H1 (cell line): ENCODE measurements at regions not wholly inside any gene's neighbourhood (a gene's known extent, or its start where the extent isn't known, plus 50 kb on each side); places are given as distances from the start of the nearest gene placed in this dataset.

Source experiments
- CTCF ChIA-PET: fragments of 300-600 bp; sonication (Branson Sonifier 250); formaldehyde crosslinking; loops from one replicate; lab custom pipeline; 2021; ENCODE audit not compliant: partially characterized antibody; lab: Charles Lee
- POLR2A ChIA-PET: fragments of 300-600 bp; sonication (Branson Sonifier 250); formaldehyde crosslinking; loops from one replicate; lab custom pipeline; 2021; ENCODE audit warnings: inconsistent platforms; ENCODE audit not compliant: partially characterized antibody; lab: Charles Lee
- DNase-seq, 2 experiments: peaks; one replicate each; pipeline versions ENCODE4 v3.0.0 to v3.0.0-alpha.2; 2010 to 2022; ENCODE audit warnings: low spot score in 2 of 2, low read depth in 1 of 2, mixed read lengths in 1 of 2
- FAIRE-seq: peaks from 2 replicates; lab custom pipeline; 2011; peaks lifted over from hg19 to GRCh38; lab: Jason Lieb, UNC
- H2AFZ ChIP-seq: 2 replicates; pipeline ENCODE4 v1.8.1; 2012; ENCODE audit warnings: low read length, inconsistent platforms
- H2AK5ac ChIP-seq: 2 replicates; pipeline ENCODE4 v1.6.1; 2013; ENCODE audit warnings: low read depth, low read length
- H2BK120ac ChIP-seq: replicated peaks from 2 replicates; pipeline ENCODE3; 2013; ENCODE audit warnings: low read depth, low read length, inconsistent platforms
- H2BK12ac ChIP-seq: 2 replicates; pipeline ENCODE4 v1.6.1; 2013; ENCODE audit warnings: low read depth, low read length
- H2BK15ac ChIP-seq: 2 replicates; pipeline ENCODE4 v1.6.1; 2013; ENCODE audit warnings: low read length
- H2BK20ac ChIP-seq: 2 replicates; pipeline ENCODE4 v1.6.1; 2013; ENCODE audit warnings: low read length
- H2BK5ac ChIP-seq: 2 replicates; pipeline ENCODE4 v1.6.1; 2013; ENCODE audit warnings: low read depth, low read length
- H3K14ac ChIP-seq: 2 replicates; pipeline ENCODE4 v1.6.1; 2013; ENCODE audit warnings: inconsistent platforms; ENCODE audit not compliant: insufficient read length
- H3K18ac ChIP-seq: 2 replicates; pipeline ENCODE4 v1.6.1; 2013; ENCODE audit warnings: low read length; ENCODE audit errors: extremely low read depth
- H3K23ac ChIP-seq: 2 replicates; pipeline ENCODE4 v1.6.1; 2013; ENCODE audit warnings: inconsistent platforms; ENCODE audit not compliant: insufficient read length
- H3K23me2 ChIP-seq: 2 replicates; pipeline ENCODE4 v1.6.1; 2013; ENCODE audit warnings: low read depth, low read length
- H3K27ac ChIP-seq: 2 replicates; pipeline ENCODE4 v1.6.1; 2011; ENCODE audit warnings: low read depth, low read length, inconsistent platforms
- H3K27me3 ChIP-seq, 4 experiments: replicated peaks in 1 of 4; 1 replicate in 1 of 4; 2 replicates in 3 of 4; pipeline versions ENCODE4 v1.6.1 to v1.8.1; 2011 to 2013; ENCODE audit warnings: low read length in 3 of 4, mild to moderate bottlenecking in 3 of 4, inconsistent platforms in 2 of 4, mixed read lengths in 2 of 4, moderate library complexity in 1 of 4; ENCODE audit not compliant: control insufficient read depth in 3 of 4, insufficient read depth in 3 of 4; ENCODE audit errors: extremely low read depth in 1 of 4
- H3K36me3 ChIP-seq, 4 experiments: 2 replicates each; pipeline versions ENCODE4 v1.6.1 to v1.8.1; 2011 to 2013; ENCODE audit warnings: mild to moderate bottlenecking in 4 of 4, low read length in 3 of 4, moderate library complexity in 2 of 4, control low read depth in 1 of 4, inconsistent platforms in 1 of 4; ENCODE audit not compliant: insufficient read depth in 4 of 4, control insufficient read depth in 2 of 4
- H3K4ac ChIP-seq: replicated peaks from 2 replicates; pipeline ENCODE3; 2013; ENCODE audit warnings: low read length, low read depth, mixed read lengths, inconsistent platforms; ENCODE audit not compliant: insufficient read length
- H3K4me1 ChIP-seq, 4 experiments: replicated peaks in 1 of 4; 1 replicate in 1 of 4; 2 replicates in 3 of 4; pipeline versions ENCODE4 v1.6.1 to v1.8.1; 2011 to 2013; ENCODE audit warnings: low read length in 3 of 4, inconsistent platforms in 2 of 4, mixed read lengths in 1 of 4; ENCODE audit not compliant: insufficient read depth in 4 of 4, control insufficient read depth in 3 of 4
- H3K4me2 ChIP-seq, 2 experiments: 2 replicates each; pipeline versions ENCODE4 v1.6.1 to v1.8.1; 2011 to 2013; ENCODE audit warnings: low read depth in 2 of 2, low read length in 2 of 2, control low read depth in 1 of 2, inconsistent platforms in 1 of 2, mild to moderate bottlenecking in 1 of 2; ENCODE audit not compliant: insufficient read depth in 1 of 2
- H3K4me3 ChIP-seq, 4 experiments: fragments of 200-600, 300-600 bp in 1 of 4; sonication (generic), shearing (Covaris generic), sonication (Bioruptor Twin) in 1 of 4; 2 replicates each; pipeline versions ENCODE4 v1.5.1 to v1.8.1; 2011 to 2016; ENCODE audit warnings: low read length in 4 of 4, low read depth in 3 of 4, control low read depth in 2 of 4, inconsistent platforms in 2 of 4, mild to moderate bottlenecking in 2 of 4, mixed read lengths in 1 of 4, moderate library complexity in 1 of 4; ENCODE audit not compliant: insufficient read depth in 2 of 4; ENCODE audit errors: extremely low read depth in 1 of 4
- H3K56ac ChIP-seq: replicated peaks from 2 replicates; pipeline ENCODE3; 2013; ENCODE audit warnings: low read depth, mild to moderate bottlenecking, mixed read lengths, low read length, inconsistent platforms; ENCODE audit not compliant: insufficient read length
- H3K79me1 ChIP-seq: 2 replicates; pipeline ENCODE4 v1.6.1; 2013; ENCODE audit warnings: low read depth, low read length, control low read depth
- H3K79me2 ChIP-seq, 2 experiments: 2 replicates each; pipeline versions ENCODE4 v1.6.1 to v1.8.1; 2012 to 2013; ENCODE audit warnings: low read length in 2 of 2, mild to moderate bottlenecking in 2 of 2, inconsistent platforms in 1 of 2; ENCODE audit not compliant: insufficient read depth in 2 of 2, control insufficient read depth in 1 of 2
- H3K9ac ChIP-seq, 4 experiments: replicated peaks in 1 of 4; 1 replicate in 1 of 4; 2 replicates in 3 of 4; pipeline versions ENCODE4 v1.6.1 to v1.8.1; 2011 to 2013; ENCODE audit warnings: low read depth in 3 of 4, low read length in 3 of 4, control low read depth in 2 of 4, mild to moderate bottlenecking in 2 of 4, moderate library complexity in 2 of 4, inconsistent platforms in 1 of 4; ENCODE audit errors: extremely low read depth in 1 of 4
- H3K9me3 ChIP-seq, 2 experiments: 2 replicates each; pipeline versions ENCODE4 v1.6.1 to v1.8.1; 2012 to 2013; ENCODE audit warnings: mild to moderate bottlenecking in 2 of 2, moderate library complexity in 2 of 2, control low read depth in 1 of 2, inconsistent platforms in 1 of 2, low read depth in 1 of 2, low read length in 1 of 2, mixed read lengths in 1 of 2; ENCODE audit not compliant: insufficient read depth in 2 of 2
- H4K20me1 ChIP-seq, 2 experiments: replicated peaks in 1 of 2; 2 replicates each; pipeline versions ENCODE3 to v1.8.1; 2011 to 2013; ENCODE audit warnings: inconsistent platforms in 2 of 2, low read length in 2 of 2, mild to moderate bottlenecking in 1 of 2; ENCODE audit not compliant: insufficient read depth in 2 of 2, control insufficient read depth in 1 of 2
- H4K5ac ChIP-seq: 2 replicates; pipeline ENCODE4 v1.6.1; 2013; ENCODE audit warnings: low read length, low read depth, mixed read lengths, inconsistent platforms; ENCODE audit not compliant: insufficient read length
- H4K8ac ChIP-seq: 2 replicates; pipeline ENCODE4 v1.8.0; 2013; ENCODE audit warnings: mild to moderate bottlenecking, moderate library complexity, low read length, inconsistent platforms; ENCODE audit not compliant: insufficient read depth; ENCODE audit errors: extremely low read depth
- H4K91ac ChIP-seq: replicated peaks from 2 replicates; pipeline ENCODE3; 2013; ENCODE audit warnings: low read length, mixed read lengths, inconsistent platforms; ENCODE audit not compliant: insufficient read length
- ATF3 ChIP-seq: IDR thresholded peaks from 2 replicates; pipeline ENCODE4 v1.6.1; 2011; ENCODE audit warnings: low read depth, mild to moderate bottlenecking, low read length; ENCODE audit not compliant: insufficient read depth
- CBX5 ChIP-seq: fragments of 300-800, 300-1000 bp; sonication (generic); IDR thresholded peaks from 2 replicates; pipeline ENCODE4 v1.7.1; 2016; ENCODE audit warnings: antibody characterized with exemption, low read length, low read depth
- CREB1 ChIP-seq: IDR thresholded peaks from 2 replicates; pipeline ENCODE4 v1.6.1; 2012; ENCODE audit warnings: inconsistent platforms
- GABPA ChIP-seq: IDR thresholded peaks from 2 replicates; pipeline ENCODE4 v1.6.1; 2011; ENCODE audit warnings: mild to moderate bottlenecking, low read length, moderate library complexity, borderline replicate concordance; ENCODE audit not compliant: insufficient read depth
- JUN ChIP-seq: IDR thresholded peaks from 2 replicates; pipeline ENCODE4 v1.6.1; 2011; ENCODE audit warnings: low read depth, mild to moderate bottlenecking, improper control_type of control experiment, low read length
- SP4 ChIP-seq: IDR thresholded peaks from 2 replicates; pipeline ENCODE4 v1.6.1; 2012; ENCODE audit warnings: low read length, inconsistent platforms
- TAF7 ChIP-seq: optimal IDR thresholded peaks from 2 replicates; pipeline ENCODE3; 2011; ENCODE audit warnings: low read depth, mild to moderate bottlenecking, inconsistent platforms, low read length, moderate library complexity, borderline replicate concordance
- TEAD4 ChIP-seq: IDR thresholded peaks from 2 replicates; pipeline ENCODE4 v1.6.1; 2012; ENCODE audit warnings: low read depth, low read length, inconsistent platforms, mixed read lengths
- YY1 ChIP-seq: IDR thresholded peaks from 2 replicates; pipeline ENCODE4 v1.6.1; 2011; ENCODE audit warnings: low read depth, mild to moderate bottlenecking, low read length

- H2BK5ac ChIP-seq = no peak overlapping the region
- FAIRE-seq (no peak), DNase-seq (no peak)
- no peak for TF ChIP-seq TAF7
- no peak for TF ChIP-seq JUN
- no peak for TF ChIP-seq CBX5
- no peak for TF ChIP-seq TEAD4
- no peak for TF ChIP-seq SP4
- TF ChIP-seq ATF3 = no peak
- TF ChIP-seq CREB1 = no peak
- TF ChIP-seq GABPA = no peak
- TF ChIP-seq YY1 = no peak
- H3K4me1 ChIP-seq = no peaks in the 10 kb centered on the region
- CTCF ChIA-PET = interaction anchor here (0.8 to 3.2 kb wide), 4 partner anchors 9 to 277 kb away, joined by 3 to 10 read pairs (median 4); no protein-coding TSS in a partner anchor
- H3K18ac ChIP-seq = no peak overlapping the region
- no peak overlapping the region for H3K4ac ChIP-seq
- H3K4me2 ChIP-seq = no peak overlapping the region
- H3K23ac ChIP-seq = no peak overlapping the region
- H3K36me3 ChIP-seq = no peaks in the 10 kb centered on the region
- H4K8ac ChIP-seq = no peak overlapping the region
- no peak overlapping the region for H2BK15ac ChIP-seq
- no peak overlapping the region for H3K56ac ChIP-seq
- no peaks in the 10 kb centered on the region for H3K9me3 ChIP-seq
- H2AK5ac ChIP-seq = no peak overlapping the region
- no peak overlapping the region for H4K91ac ChIP-seq
- peaks cover 0 to 1% (median 0%) of the 10 kb centered on the region in 4 experiments; a peak in 1 of 7 replicates for H3K27me3 ChIP-seq
- H3K23me2 ChIP-seq = no peaks in the 10 kb centered on the region
- H2BK20ac ChIP-seq = no peak overlapping the region
- no peak overlapping the region for H2BK12ac ChIP-seq
- no peak overlapping the region for H2AFZ ChIP-seq
- H3K79me2 ChIP-seq = no peaks in the 10 kb centered on the region
- no peak overlapping the region for H3K9ac ChIP-seq
- POLR2A ChIA-PET = no interaction called here
- H2BK120ac ChIP-seq = no peak overlapping the region
- no peak overlapping the region for H3K4me3 ChIP-seq
- H4K20me1 ChIP-seq = no peaks in the 10 kb centered on the region
- H4K5ac ChIP-seq = no peak overlapping the region
- no peak overlapping the region for H3K14ac ChIP-seq
- no peaks in the 10 kb centered on the region for H3K79me1 ChIP-seq
- no peak overlapping the region for H3K27ac ChIP-seq
Measured at GRCh38 chr3:99470841-99471240, 167.6 kb upstream of the COL8A1 start.
